ENCODE measurements at regions not wholly inside any gene's neighbourhood (a gene's known extent, or its start where the extent isn't known, plus 50 kb on each side); places are given as distances from the start of the nearest gene placed in this dataset.

DNA sequence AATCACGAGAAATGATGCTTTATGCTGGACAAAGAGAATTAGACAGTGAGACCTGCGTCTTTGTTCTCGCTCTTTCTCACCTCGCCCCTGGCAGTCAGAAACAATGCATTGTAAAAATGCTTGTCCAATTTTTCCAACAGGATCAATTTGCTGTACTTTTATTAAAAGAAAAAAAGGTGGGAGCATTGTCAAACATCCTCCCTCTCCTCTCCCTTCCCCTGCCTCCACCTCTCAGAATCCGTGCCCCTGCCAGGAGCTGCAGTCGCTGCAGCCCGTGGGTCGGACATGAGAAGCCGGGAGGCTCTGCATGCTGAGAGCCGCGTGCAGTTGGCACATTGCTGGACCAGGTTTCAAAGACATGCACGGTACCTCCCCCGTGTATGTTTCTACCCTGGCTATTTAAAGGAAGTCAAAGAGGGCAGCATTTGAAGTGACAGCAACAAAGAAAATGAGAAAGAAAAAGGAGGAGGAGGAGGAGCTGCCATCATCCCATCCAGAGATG is 161.0 kb upstream of the KAZN start:
- H3K27ac ChIP-seq = no peak overlapping the region
- no peak for TF ChIP-seq ZFX (IDR thresholded peaks at IDR 0.05)
- TF ChIP-seq CTCF (conservative IDR thresholded peaks at IDR 0.05) = no peak

- TF ChIP-seq CTCF (conservative IDR thresholded peaks at IDR 0.05) = no peak
- TF ChIP-seq ZFX (IDR thresholded peaks at IDR 0.05) = no peak
- no peak overlapping the region for H3K27ac ChIP-seq
Measured at GRCh38 chr1:14438127-14438769, 160.2 kb upstream of the KAZN start.

GRCh38 chr1:14439015-14439414 is 159.5 kb upstream of the KAZN start:
- TF ChIP-seq ZFX (IDR thresholded peaks at IDR 0.05) (no peak), CTCF (conservative IDR thresholded peaks at IDR 0.05) (no peak)
- no peak overlapping the region for H3K27ac ChIP-seq

- no peak overlapping the region for H3K27ac ChIP-seq
- no peak for TF ChIP-seq CTCF (conservative IDR thresholded peaks at IDR 0.05)
Measured at GRCh38 chr1:14440166-14440565, 158.3 kb upstream of the KAZN start.

GRCh38 chr1:14440731-14441130 is 157.8 kb upstream of the KAZN start:
- no peak overlapping the region for H3K27ac ChIP-seq
- no peak for TF ChIP-seq ZFX (IDR thresholded peaks at IDR 0.05)
- TF ChIP-seq CTCF (conservative IDR thresholded peaks at IDR 0.05) = no peak

- TF ChIP-seq CTCF (conservative IDR thresholded peaks at IDR 0.05) (no peak), ZFX (IDR thresholded peaks at IDR 0.05) (no peak)
- H3K27ac ChIP-seq = no peak overlapping the region
Measured at GRCh38 chr1:14441302-14441741, 157.2 kb upstream of the KAZN start.

DNA sequence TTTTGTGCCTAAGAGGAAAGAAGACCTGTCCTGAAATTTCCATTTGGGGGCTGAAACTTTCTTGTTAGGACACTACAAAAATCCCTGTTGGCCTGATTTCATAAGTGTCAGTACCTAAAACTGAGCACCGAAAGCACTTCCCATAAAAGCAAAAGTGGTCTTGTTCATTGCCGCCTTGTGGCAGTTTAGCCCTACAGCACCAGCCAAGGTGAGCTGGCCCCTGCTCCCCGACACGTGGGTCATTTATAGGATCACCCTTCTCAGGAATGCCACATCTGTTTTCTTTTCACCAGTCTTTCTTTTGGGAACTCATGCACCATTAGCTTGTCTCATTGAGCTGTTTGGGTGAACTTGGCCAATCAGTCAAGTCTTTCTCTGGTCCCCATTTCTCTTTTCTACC is 155.8 kb upstream of the KAZN start:
- TF ChIP-seq ZFX (IDR thresholded peaks at IDR 0.05) (no peak), CTCF (conservative IDR thresholded peaks at IDR 0.05) (no peak)
- no peak overlapping the region for H3K27ac ChIP-seq

Data from C4-2B (cell line).